K562 (cell line): ENCODE measurements at regions not wholly inside any gene's neighbourhood (a gene's known extent, or its start where the extent isn't known, plus 50 kb on each side); places are given as distances from the start of the nearest gene placed in this dataset.

Experiments
- MCM3 ChIP-seq: fragments of 450-650 bp; IDR thresholded peaks from 2 replicates; pipeline ENCODE4 v1.6.1; 2016
- MCM5 ChIP-seq: fragments of 450-650 bp; IDR thresholded peaks from 2 replicates; pipeline ENCODE4 v1.6.1; 2016; ENCODE audit warnings: low read depth
- MTA1 ChIP-seq: fragments of 450-650 bp; IDR thresholded peaks from 2 replicates; pipeline ENCODE4 v1.6.1; 2017; ENCODE audit warnings: borderline replicate concordance
- MTA3 ChIP-seq: fragments of 450-650 bp; formaldehyde crosslinking; IDR thresholded peaks from 2 replicates; pipeline ENCODE4 v1.6.1; 2017; ENCODE audit warnings: mild to moderate bottlenecking, borderline replicate concordance
- RHOXF2B ChIP-seq: fragments of 250-450 bp; sonication (Bioruptor Pico); conservative IDR thresholded peaks from 2 replicates; pipeline ENCODE4 v1.5.1; 2021
- SMAD4 ChIP-seq: fragments of 250-450 bp; sonication (Bioruptor Pico); conservative IDR thresholded peaks from 2 replicates; pipeline ENCODE4 v1.8.0; 2021; ENCODE audit warnings: inconsistent platforms, mild to moderate bottlenecking, moderate library complexity
- ZNF212 ChIP-seq: fragments of 450-650 bp; formaldehyde crosslinking; IDR thresholded peaks from 2 replicates; pipeline ENCODE4 v1.4.0; 2020; ENCODE audit warnings: mild to moderate bottlenecking
- ZNF764 ChIP-seq: fragments of 250-450 bp; sonication (Bioruptor Pico); IDR thresholded peaks from 2 replicates; pipeline ENCODE4 v1.4.0; 2020; ENCODE audit warnings: low read depth, mild to moderate bottlenecking, moderate library complexity
- TF ChIP-seq, protein P1 (sequence below), 2 experiments: fragments of 200-800 bp in 1 of 2; sonication (Bioruptor generic) in 1 of 2; sonication (generic) in 1 of 2; formaldehyde crosslinking in 1 of 2; IDR thresholded peaks in 1 of 2; conservative IDR thresholded peaks in 1 of 2; 2 replicates each; pipeline versions ENCODE4 v1.5.0 to v1.6.1; 2016 to 2020; ENCODE audit warnings: missing compliant biosample characterization in 1 of 2, missing genetic modification characterization in 1 of 2, missing genetic modification reagents in 1 of 2
- TF ChIP-seq, protein P2 (sequence below): fragments of 250-450 bp; sonication (Bioruptor Pico); IDR thresholded peaks from 2 replicates; pipeline ENCODE4 v1.8.0; 2021; ENCODE audit warnings: borderline replicate concordance, mild to moderate bottlenecking, moderate library complexity; ENCODE audit not compliant: poor library complexity, severe bottlenecking
- TF ChIP-seq, protein P3 (sequence below): sonication (generic); formaldehyde crosslinking; IDR thresholded peaks from 2 replicates; pipeline ENCODE4 v1.8.0; 2022; ENCODE audit warnings: missing genetic modification reagents, mild to moderate bottlenecking, borderline replicate concordance
- TF ChIP-seq, protein P4 (sequence below): fragments of 450-650 bp; IDR thresholded peaks from 2 replicates; pipeline ENCODE4 v1.6.1; 2016; ENCODE audit warnings: low read depth
- TF ChIP-seq, protein P5 (sequence below): sonication (generic); formaldehyde crosslinking; IDR thresholded peaks from 2 replicates; pipeline ENCODE4 v1.8.0; 2023; ENCODE audit warnings: mild to moderate bottlenecking, missing genetic modification reagents

DNA sequence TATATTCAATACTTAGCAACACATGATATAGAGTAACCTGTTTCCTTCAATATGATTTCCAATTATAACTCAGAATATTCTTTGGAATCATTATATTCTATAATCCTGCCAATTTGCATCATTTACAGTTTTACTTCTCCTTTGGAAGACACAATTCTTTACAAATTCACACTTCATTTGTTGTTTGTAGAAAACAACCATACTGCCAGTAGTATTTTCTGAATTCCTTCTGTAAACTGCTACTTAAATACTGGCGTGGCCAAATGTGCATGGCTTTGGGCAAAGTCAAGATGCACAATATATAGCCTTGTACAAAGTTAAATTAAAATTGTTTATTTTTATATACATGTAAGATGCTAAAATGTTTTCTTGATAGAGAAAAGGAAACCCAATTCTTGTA is 687.1 kb upstream of the NEGR1 start (continued):
- TF ChIP-seq, protein P1, sequence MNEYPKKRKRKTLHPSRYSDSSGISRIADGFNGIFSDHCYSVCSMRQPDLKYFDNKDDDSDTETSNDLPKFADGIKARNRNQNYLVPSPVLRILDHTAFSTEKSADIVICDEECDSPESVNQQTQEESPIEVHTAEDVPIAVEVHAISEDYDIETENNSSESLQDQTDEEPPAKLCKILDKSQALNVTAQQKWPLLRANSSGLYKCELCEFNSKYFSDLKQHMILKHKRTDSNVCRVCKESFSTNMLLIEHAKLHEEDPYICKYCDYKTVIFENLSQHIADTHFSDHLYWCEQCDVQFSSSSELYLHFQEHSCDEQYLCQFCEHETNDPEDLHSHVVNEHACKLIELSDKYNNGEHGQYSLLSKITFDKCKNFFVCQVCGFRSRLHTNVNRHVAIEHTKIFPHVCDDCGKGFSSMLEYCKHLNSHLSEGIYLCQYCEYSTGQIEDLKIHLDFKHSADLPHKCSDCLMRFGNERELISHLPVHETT (CRISPR knock-in tag; conservative IDR thresholded peaks at IDR 0.05 in 1 of 2, IDR thresholded peaks at IDR 0.05 in 1 of 2), result no peak
- TF ChIP-seq ZNF764 (CRISPR knock-in tag) (no peak), RHOXF2B (CRISPR knock-in tag) (no peak), SMAD4 (CRISPR knock-in tag) (no peak), MCM5 (no peak), ZNF212 (CRISPR knock-in tag) (no peak), MTA1 (no peak), MTA3 (no peak), MCM3 (no peak)
- TF ChIP-seq, protein P2, sequence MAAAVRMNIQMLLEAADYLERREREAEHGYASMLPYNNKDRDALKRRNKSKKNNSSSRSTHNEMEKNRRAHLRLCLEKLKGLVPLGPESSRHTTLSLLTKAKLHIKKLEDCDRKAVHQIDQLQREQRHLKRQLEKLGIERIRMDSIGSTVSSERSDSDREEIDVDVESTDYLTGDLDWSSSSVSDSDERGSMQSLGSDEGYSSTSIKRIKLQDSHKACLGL (CRISPR knock-in tag), result no peak
- TF ChIP-seq, protein P3, sequence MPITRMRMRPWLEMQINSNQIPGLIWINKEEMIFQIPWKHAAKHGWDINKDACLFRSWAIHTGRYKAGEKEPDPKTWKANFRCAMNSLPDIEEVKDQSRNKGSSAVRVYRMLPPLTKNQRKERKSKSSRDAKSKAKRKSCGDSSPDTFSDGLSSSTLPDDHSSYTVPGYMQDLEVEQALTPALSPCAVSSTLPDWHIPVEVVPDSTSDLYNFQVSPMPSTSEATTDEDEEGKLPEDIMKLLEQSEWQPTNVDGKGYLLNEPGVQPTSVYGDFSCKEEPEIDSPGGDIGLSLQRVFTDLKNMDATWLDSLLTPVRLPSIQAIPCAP (CRISPR knock-in tag), result no peak
- TF ChIP-seq, protein P4, sequence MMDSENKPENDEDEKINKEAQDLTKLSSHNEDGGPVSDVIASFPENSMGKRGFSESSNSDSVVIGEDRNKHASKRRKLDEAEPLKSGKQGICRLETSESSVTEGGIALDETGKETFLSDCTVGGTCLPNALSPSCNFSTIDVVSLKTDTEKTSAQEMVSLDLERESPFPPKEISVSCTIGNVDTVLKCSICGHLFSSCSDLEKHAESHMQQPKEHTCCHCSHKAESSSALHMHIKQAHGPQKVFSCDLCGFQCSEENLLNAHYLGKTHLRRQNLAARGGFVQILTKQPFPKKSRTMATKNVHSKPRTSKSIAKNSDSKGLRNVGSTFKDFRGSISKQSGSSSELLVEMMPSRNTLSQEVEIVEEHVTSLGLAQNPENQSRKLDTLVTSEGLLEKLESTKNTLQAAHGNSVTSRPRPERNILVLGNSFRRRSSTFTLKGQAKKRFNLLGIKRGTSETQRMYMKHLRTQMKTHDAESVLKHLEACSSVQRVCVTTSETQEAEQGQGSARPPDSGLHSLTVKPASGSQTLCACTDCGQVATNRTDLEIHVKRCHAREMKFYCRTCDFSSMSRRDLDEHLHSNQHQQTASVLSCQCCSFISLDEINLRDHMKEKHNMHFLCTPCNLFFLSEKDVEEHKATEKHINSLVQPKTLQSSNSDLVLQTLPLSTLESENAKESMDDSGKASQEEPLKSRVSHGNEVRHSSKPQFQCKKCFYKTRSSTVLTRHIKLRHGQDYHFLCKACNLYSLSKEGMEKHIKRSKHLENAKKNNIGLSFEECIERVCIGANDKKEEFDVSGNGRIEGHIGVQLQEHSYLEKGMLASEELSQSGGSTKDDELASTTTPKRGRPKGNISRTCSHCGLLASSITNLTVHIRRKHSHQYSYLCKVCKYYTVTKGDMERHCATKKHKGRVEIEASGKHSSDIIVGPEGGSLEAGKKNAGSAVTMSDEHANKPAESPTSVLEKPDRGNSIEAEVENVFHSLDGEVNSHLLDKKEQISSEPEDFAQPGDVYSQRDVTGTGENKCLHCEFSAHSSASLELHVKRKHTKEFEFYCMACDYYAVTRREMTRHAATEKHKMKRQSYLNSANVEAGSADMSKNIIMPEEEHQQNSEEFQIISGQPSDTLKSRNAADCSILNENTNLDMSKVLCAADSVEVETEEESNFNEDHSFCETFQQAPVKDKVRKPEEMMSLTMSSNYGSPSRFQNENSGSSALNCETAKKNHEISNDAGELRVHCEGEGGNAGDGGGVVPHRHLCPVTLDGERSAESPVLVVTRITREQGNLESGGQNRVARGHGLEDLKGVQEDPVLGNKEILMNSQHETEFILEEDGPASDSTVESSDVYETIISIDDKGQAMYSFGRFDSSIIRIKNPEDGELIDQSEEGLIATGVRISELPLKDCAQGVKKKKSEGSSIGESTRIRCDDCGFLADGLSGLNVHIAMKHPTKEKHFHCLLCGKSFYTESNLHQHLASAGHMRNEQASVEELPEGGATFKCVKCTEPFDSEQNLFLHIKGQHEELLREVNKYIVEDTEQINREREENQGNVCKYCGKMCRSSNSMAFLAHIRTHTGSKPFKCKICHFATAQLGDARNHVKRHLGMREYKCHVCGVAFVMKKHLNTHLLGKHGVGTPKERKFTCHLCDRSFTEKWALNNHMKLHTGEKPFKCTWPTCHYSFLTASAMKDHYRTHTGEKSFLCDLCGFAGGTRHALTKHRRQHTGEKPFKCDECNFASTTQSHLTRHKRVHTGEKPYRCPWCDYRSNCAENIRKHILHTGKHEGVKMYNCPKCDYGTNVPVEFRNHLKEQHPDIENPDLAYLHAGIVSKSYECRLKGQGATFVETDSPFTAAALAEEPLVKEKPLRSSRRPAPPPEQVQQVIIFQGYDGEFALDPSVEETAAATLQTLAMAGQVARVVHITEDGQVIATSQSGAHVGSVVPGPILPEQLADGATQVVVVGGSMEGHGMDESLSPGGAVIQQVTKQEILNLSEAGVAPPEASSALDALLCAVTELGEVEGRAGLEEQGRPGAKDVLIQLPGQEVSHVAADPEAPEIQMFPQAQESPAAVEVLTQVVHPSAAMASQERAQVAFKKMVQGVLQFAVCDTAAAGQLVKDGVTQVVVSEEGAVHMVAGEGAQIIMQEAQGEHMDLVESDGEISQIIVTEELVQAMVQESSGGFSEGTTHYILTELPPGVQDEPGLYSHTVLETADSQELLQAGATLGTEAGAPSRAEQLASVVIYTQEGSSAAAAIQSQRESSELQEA, result no peak
- TF ChIP-seq, protein P5, sequence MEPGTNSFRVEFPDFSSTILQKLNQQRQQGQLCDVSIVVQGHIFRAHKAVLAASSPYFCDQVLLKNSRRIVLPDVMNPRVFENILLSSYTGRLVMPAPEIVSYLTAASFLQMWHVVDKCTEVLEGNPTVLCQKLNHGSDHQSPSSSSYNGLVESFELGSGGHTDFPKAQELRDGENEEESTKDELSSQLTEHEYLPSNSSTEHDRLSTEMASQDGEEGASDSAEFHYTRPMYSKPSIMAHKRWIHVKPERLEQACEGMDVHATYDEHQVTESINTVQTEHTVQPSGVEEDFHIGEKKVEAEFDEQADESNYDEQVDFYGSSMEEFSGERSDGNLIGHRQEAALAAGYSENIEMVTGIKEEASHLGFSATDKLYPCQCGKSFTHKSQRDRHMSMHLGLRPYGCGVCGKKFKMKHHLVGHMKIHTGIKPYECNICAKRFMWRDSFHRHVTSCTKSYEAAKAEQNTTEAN (CRISPR knock-in tag), result no peak
